Prostate gland (tissue), 2 donors: ENCODE measurements at regions not wholly inside any gene's neighbourhood (a gene's known extent, or its start where the extent isn't known, plus 50 kb on each side); places are given as distances from the start of the nearest gene placed in this dataset.

Experiments
- POLR2A ChIP-seq: fragments of 450-650 bp; IDR thresholded peaks from one replicate; pipeline ENCODE4 v1.6.1; 2016; ENCODE audit warnings: antibody characterized with exemption, mild to moderate bottlenecking
- TF ChIP-seq, protein P1 (sequence below), 4 experiments: fragments of 200-600 bp in 2 of 4; fragments of 450-650 bp in 2 of 4; sonication (generic) in 2 of 4; IDR thresholded peaks; 1 replicate in 3 of 4; 2 replicates in 1 of 4; pipeline ENCODE4 v1.5.1; 2016 to 2019; ENCODE audit warnings: antibody characterized with exemption in 4 of 4, mild to moderate bottlenecking in 2 of 4, moderate library complexity in 2 of 4

DNA sequence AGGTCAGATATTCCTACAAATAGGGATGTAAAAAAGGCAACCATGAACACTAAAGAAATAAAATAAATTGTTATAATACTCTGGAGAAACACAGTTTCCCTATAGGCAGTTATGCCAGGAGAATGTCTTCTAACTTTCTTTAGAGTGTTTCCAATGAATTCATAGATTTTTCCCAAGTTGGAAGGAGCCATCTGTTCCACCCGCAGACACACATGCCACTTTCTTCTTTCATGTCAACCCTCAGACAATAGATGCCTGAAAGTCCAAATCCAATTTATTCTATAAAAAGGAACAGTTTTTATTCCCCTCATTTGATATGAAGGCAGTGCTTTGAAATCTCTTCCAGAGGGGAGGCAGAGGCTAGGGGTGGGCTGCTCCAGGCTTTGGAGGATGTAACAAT is 418.1 kb downstream of the ACTL7B start:
- TF ChIP-seq, protein P1, sequence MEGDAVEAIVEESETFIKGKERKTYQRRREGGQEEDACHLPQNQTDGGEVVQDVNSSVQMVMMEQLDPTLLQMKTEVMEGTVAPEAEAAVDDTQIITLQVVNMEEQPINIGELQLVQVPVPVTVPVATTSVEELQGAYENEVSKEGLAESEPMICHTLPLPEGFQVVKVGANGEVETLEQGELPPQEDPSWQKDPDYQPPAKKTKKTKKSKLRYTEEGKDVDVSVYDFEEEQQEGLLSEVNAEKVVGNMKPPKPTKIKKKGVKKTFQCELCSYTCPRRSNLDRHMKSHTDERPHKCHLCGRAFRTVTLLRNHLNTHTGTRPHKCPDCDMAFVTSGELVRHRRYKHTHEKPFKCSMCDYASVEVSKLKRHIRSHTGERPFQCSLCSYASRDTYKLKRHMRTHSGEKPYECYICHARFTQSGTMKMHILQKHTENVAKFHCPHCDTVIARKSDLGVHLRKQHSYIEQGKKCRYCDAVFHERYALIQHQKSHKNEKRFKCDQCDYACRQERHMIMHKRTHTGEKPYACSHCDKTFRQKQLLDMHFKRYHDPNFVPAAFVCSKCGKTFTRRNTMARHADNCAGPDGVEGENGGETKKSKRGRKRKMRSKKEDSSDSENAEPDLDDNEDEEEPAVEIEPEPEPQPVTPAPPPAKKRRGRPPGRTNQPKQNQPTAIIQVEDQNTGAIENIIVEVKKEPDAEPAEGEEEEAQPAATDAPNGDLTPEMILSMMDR (IDR thresholded peaks at IDR 0.05) = no peak
- TF ChIP-seq POLR2A = no peak
